ENCODE measurements at regions not wholly inside any gene's neighbourhood (a gene's known extent, or its start where the extent isn't known, plus 50 kb on each side); places are given as distances from the start of the nearest gene placed in this dataset.

- TF ChIP-seq ZNF462 (CRISPR knock-in tag; IDR thresholded peaks at IDR 0.05) (no peak), NANOG (IDR thresholded peaks at IDR 0.05; ENCODE audit: borderline replicate concordance) (no peak), POLR2AphosphoS5 (IDR thresholded peaks at IDR 0.05; ENCODE audit: low read depth) (no peak), ZNF331 (CRISPR knock-in tag; IDR thresholded peaks at IDR 0.05; ENCODE audit: low read depth) (no peak)
These were observed 689.4 kb downstream of the JRKL start (continued) for GRCh38 chr11:97079244-97079643.

GRCh38 chr11:97087419-97087818, 697.6 kb downstream of the JRKL start:
- DNase-seq (ENCODE audit: low spot score) (no peak), ATAC-seq (no peak)
- Mint-ChIP-seq H3K4me3 (no peak overlapping the region), H3K4me1 (no peaks in the 10 kb centered on the region), H3K27ac (no peak overlapping the region), H3K36me3 (ENCODE audit: low read depth) (no peaks in the 10 kb centered on the region), H3K9me3 (no peaks in the 10 kb centered on the region; the same call in 2 of the 3 replicates), H3K27me3 (ENCODE audit: insufficient read depth, low read depth, poor library complexity) (no peaks in the 10 kb centered on the region)
- H3K4me2 ChIP-seq, result no peak overlapping the region
- no peaks in the 10 kb centered on the region for H3K4me1 ChIP-seq (ENCODE audit: insufficient read depth)
- H3K36me3 ChIP-seq (ENCODE audit: insufficient read depth), result no peaks in the 10 kb centered on the region
- H3K79me2 ChIP-seq (replicated peaks; ENCODE audit: insufficient read depth), result no peaks in the 10 kb centered on the region
- H3K4me3 ChIP-seq, result no peak overlapping the region
- no peaks in the 10 kb centered on the region for H3F3A ChIP-seq (replicated peaks; ENCODE audit: low read depth)
- H3K27me3 ChIP-seq (ENCODE audit: insufficient read depth), result no peaks in the 10 kb centered on the region
- TF ChIP-seq ZNF114 (CRISPR knock-in tag; IDR thresholded peaks at IDR 0.05) (no peak), EZH2 (IDR thresholded peaks at IDR 0.05; ENCODE audit: low read depth, unreplicated experiment) (no peak), ZNF331 (CRISPR knock-in tag; IDR thresholded peaks at IDR 0.05; ENCODE audit: low read depth) (no peak), CREB1 (CRISPR knock-in tag; IDR thresholded peaks at IDR 0.05; ENCODE audit: low read depth) (no peak), STAT1 (IDR thresholded peaks at IDR 0.05; ENCODE audit: unreplicated experiment) (no peak), ETS1 (IDR thresholded peaks at IDR 0.05) (no peak)
- H2AFZ ChIP-seq, result no peak overlapping the region
- no peaks in the 10 kb centered on the region for H4K20me1 ChIP-seq (replicated peaks; ENCODE audit: insufficient read depth)
- H3K9me2 ChIP-seq (ENCODE audit: insufficient read depth), result no peaks in the 10 kb centered on the region
- no peak overlapping the region for H3K27ac ChIP-seq (ENCODE audit: low read depth)

Data from GM23338 (cell line).